ENCODE measurements at regions not wholly inside any gene's neighbourhood (a gene's known extent, or its start where the extent isn't known, plus 50 kb on each side); places are given as distances from the start of the nearest gene placed in this dataset.
"Not testable (repeated sequence)": the region's sequence is repeated elsewhere in the genome, so short reads cannot be mapped to it uniquely, and the experiment has no call there.

- not testable (repeated sequence) for TF ChIP-seq CTCF, POLR2A (IDR thresholded peaks at IDR 0.05)
Observed at GRCh38 chr9:29270400-29270799, 1697.1 kb upstream of the C9orf72 start.
